HEK293T (cell line): ENCODE measurements at regions not wholly inside any gene's neighbourhood (a gene's known extent, or its start where the extent isn't known, plus 50 kb on each side); places are given as distances from the start of the nearest gene placed in this dataset.

ENCODE experiments used
- BHLHE40 ChIP-seq: fragments of 450-650 bp; IDR thresholded peaks from 2 replicates; pipeline ENCODE4 v1.6.1; 2016; ENCODE audit warnings: mild to moderate bottlenecking, moderate library complexity, borderline replicate concordance
- ELF4 ChIP-seq: fragments of 450-650 bp; IDR thresholded peaks from 2 replicates; pipeline ENCODE4 v1.6.1; 2017; ENCODE audit warnings: antibody characterized with exemption
- FOXM1 ChIP-seq: fragments of 450-650 bp; IDR thresholded peaks from 2 replicates; pipeline ENCODE4 v1.6.1; 2017; ENCODE audit warnings: mild to moderate bottlenecking, borderline replicate concordance
- HDGF ChIP-seq: fragments of 450-650 bp; IDR thresholded peaks from 2 replicates; pipeline ENCODE4 v1.6.1; 2017; ENCODE audit warnings: antibody characterized with exemption, borderline replicate concordance
- TARDBP ChIP-seq: fragments of 450-650 bp; IDR thresholded peaks from 2 replicates; pipeline ENCODE4 v1.6.1; 2016

- TF ChIP-seq BHLHE40 (no peak), TARDBP (no peak), ELF4 (no peak), FOXM1 (no peak), HDGF (no peak)
Measured at GRCh38 chr9:80602291-80602690, 1030.5 kb downstream of the TLE4 start.
